GM18526 (cell line): ENCODE measurements at regions not wholly inside any gene's neighbourhood (a gene's known extent, or its start where the extent isn't known, plus 50 kb on each side); places are given as distances from the start of the nearest gene placed in this dataset.

Experiments used
- POLR2A ChIP-seq: IDR thresholded peaks from 3 replicates; pipeline ENCODE4 v1.6.1; 2011; ENCODE audit not compliant: insufficient read length; ENCODE audit errors: extremely low read depth

GRCh38 chr1:178628637-178629251 is 96.3 kb upstream of the RALGPS2 start:
- TF ChIP-seq POLR2A: no peak

GRCh38 chr1:178629252-178630154 is 95.5 kb upstream of the RALGPS2 start:
- no peak for TF ChIP-seq POLR2A

GRCh38 chr1:178630417-178630816 is 94.6 kb upstream of the RALGPS2 start:
- no peak for TF ChIP-seq POLR2A

- no peak for TF ChIP-seq POLR2A
Measured at GRCh38 chr1:178632653-178633052, 92.4 kb upstream of the RALGPS2 start.

- no peak for TF ChIP-seq POLR2A
Measured at GRCh38 chr1:178633056-178633455, 92.0 kb upstream of the RALGPS2 start.

- no peak for TF ChIP-seq POLR2A
Measured at GRCh38 chr1:178634445-178634844, 90.6 kb upstream of the RALGPS2 start.

- no peak for TF ChIP-seq POLR2A
Measured at GRCh38 chr1:178637841-178638240, 87.2 kb upstream of the RALGPS2 start.

GRCh38 chr1:178639326-178639725 is 85.7 kb upstream of the RALGPS2 start:
- TF ChIP-seq POLR2A: no peak

- no peak for TF ChIP-seq POLR2A
Measured at GRCh38 chr1:178642282-178642681, 82.8 kb upstream of the RALGPS2 start.

- no peak for TF ChIP-seq POLR2A
Measured at GRCh38 chr1:178643349-178643748, 81.7 kb upstream of the RALGPS2 start.

GRCh38 chr1:178643831-178644230 is 81.2 kb upstream of the RALGPS2 start:
- TF ChIP-seq POLR2A: no peak

GRCh38 chr1:178644308-178645120 is 80.5 kb upstream of the RALGPS2 start:
- no peak for TF ChIP-seq POLR2A

- no peak for TF ChIP-seq POLR2A
Measured at GRCh38 chr1:178645157-178645807, 79.8 kb upstream of the RALGPS2 start.

GRCh38 chr1:178645808-178646200 is 79.2 kb upstream of the RALGPS2 start:
- TF ChIP-seq POLR2A: no peak

GRCh38 chr1:178646821-178647220 is 78.2 kb upstream of the RALGPS2 start:
- TF ChIP-seq POLR2A: no peak
